ENCODE measurements at regions not wholly inside any gene's neighbourhood (a gene's known extent, or its start where the extent isn't known, plus 50 kb on each side); places are given as distances from the start of the nearest gene placed in this dataset.
A peak's percentile ranks its signal among the peaks of the same experiment; 100 is the strongest.

- TF ChIP-seq, protein P1, sequence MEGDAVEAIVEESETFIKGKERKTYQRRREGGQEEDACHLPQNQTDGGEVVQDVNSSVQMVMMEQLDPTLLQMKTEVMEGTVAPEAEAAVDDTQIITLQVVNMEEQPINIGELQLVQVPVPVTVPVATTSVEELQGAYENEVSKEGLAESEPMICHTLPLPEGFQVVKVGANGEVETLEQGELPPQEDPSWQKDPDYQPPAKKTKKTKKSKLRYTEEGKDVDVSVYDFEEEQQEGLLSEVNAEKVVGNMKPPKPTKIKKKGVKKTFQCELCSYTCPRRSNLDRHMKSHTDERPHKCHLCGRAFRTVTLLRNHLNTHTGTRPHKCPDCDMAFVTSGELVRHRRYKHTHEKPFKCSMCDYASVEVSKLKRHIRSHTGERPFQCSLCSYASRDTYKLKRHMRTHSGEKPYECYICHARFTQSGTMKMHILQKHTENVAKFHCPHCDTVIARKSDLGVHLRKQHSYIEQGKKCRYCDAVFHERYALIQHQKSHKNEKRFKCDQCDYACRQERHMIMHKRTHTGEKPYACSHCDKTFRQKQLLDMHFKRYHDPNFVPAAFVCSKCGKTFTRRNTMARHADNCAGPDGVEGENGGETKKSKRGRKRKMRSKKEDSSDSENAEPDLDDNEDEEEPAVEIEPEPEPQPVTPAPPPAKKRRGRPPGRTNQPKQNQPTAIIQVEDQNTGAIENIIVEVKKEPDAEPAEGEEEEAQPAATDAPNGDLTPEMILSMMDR (IDR thresholded peaks at IDR 0.05; ENCODE audit: insufficient read depth, low read length), result no peak
- no peak for DNase-seq (ENCODE audit: low read depth)
- no peak overlapping the region for H3K4me3 ChIP-seq (ENCODE audit: low read depth, low read length)
Measured at GRCh38 chr14:94940263-94940993, 170.5 kb upstream of the GSC start.

- H3K4me3 ChIP-seq (ENCODE audit: low read depth, low read length), result no peak overlapping the region
- TF ChIP-seq, protein P1 (IDR thresholded peaks at IDR 0.05; ENCODE audit: insufficient read depth, low read length), result no peak
- DNase-seq (ENCODE audit: low read depth), result no peak
Measured at GRCh38 chr14:94938016-94938415, 168.1 kb upstream of the GSC start.

DNA sequence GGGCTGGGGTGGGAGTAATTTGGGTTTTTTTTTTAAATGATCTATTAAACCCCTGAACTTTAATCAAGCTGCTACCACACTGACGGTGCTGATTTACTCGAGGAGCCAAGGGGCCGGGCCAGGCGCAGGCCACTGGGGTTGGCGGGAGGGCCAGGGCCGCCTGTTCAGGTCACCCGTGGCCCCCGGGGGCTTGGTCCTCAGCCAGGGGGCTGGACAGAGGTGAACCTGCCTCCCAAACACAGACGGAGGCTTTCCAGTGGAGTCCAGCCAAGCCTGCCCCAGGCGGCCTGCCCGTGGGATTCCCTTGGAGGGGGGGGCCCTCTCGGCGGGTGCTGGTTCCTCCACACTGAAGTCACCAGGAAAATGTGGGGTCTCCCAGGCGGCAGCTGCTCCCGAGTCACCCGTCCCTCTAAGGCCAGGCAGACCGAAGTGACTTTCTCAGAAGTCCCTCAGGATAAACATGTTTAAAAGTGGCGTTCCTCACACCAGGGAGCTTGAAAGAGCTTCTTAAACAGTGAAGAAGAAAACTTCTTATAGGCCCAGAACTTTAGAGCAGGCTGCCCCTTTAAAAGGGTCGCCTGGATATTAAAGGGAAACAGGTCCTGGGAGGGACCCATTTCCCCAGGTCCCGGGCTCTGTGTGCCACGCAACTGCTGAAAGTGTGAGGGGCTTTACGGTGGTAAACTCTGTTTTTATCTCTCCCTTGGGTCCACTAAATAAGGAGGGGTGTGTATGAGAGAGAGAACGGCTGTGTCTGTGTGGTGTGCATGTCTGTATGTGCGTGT lies 167.2 kb upstream of the GSC start:
- DNase-seq (ENCODE audit: low read depth), result no peak
- H3K4me3 ChIP-seq (ENCODE audit: low read depth, low read length), result no peak overlapping the region
- TF ChIP-seq, protein P1 (IDR thresholded peaks at IDR 0.05; ENCODE audit: insufficient read depth, low read length), result no peak

GRCh38 chr14:94936401-94936892 lies 166.5 kb upstream of the GSC start:
- TF ChIP-seq, protein P1 (IDR thresholded peaks at IDR 0.05; ENCODE audit: insufficient read depth, low read length), result no peak
- peak; percentile 49 for DNase-seq (ENCODE audit: low read depth)
- H3K4me3 ChIP-seq (ENCODE audit: low read depth, low read length), result peak overlapping the region; percentile 17

DNA sequence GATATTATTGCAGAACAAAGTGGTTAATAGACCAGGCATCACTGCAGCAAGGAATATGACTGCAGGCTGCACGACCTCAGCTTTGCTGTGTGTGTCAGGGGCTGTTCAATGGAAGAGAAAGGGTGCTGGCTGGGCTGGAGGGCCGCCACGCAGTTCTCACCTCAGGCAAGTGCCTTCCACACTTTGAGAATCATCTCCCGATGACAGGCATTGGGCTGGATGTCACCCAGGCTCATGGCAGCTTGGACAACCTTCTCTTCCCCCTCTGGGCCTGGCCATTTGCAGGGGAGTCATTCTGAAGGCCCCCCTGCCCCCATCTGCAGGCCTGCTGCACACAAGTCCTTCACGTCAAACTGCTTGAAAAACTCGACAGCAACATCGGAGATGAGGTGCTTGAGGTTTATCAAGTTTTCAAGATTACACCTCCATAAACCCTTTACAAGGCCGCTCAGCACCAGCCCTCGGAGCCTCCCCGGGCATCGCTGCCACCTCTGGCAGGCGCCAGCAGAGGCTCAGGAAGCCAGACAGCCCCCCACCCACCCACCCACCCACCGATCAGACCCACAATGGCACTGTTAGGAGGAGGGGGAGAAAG lies 165.9 kb upstream of the GSC start:
- no peak overlapping the region for H3K4me3 ChIP-seq (ENCODE audit: low read depth, low read length)
- TF ChIP-seq, protein P1 (IDR thresholded peaks at IDR 0.05; ENCODE audit: insufficient read depth, low read length), result no peak
- DNase-seq (ENCODE audit: low read depth), result no peak

- no peak overlapping the region for H3K4me3 ChIP-seq (ENCODE audit: low read depth, low read length)
- DNase-seq (ENCODE audit: low read depth), result no peak
- TF ChIP-seq, protein P1 (IDR thresholded peaks at IDR 0.05; ENCODE audit: insufficient read depth, low read length), result no peak
Measured at GRCh38 chr14:94934276-94934810, 164.4 kb upstream of the GSC start.
